ENCODE measurements at regions not wholly inside any gene's neighbourhood (a gene's known extent, or its start where the extent isn't known, plus 50 kb on each side); places are given as distances from the start of the nearest gene placed in this dataset.

DNA sequence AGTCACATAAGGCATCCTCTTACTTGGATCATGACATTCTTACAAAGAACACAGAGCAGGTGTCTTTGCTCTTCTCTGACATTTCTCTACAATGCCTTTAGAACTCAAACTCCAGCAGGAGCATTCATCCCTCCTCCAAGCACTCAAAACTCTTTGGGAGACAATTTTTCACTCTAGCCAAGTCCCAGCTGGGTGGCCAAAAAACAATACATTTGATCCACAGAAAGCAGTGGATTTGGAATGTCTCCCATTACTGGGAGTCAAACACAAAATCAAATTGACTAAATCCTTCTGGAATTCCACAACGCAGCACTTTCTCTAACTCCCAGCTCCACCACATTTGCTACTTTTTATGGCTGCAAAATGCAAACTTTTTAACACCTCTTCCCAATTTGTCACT, 108.6 kb upstream of the VGLL2 start:
- no peak for TF ChIP-seq POLR2A (IDR thresholded peaks at IDR 0.05)
- TF ChIP-seq, protein P1, sequence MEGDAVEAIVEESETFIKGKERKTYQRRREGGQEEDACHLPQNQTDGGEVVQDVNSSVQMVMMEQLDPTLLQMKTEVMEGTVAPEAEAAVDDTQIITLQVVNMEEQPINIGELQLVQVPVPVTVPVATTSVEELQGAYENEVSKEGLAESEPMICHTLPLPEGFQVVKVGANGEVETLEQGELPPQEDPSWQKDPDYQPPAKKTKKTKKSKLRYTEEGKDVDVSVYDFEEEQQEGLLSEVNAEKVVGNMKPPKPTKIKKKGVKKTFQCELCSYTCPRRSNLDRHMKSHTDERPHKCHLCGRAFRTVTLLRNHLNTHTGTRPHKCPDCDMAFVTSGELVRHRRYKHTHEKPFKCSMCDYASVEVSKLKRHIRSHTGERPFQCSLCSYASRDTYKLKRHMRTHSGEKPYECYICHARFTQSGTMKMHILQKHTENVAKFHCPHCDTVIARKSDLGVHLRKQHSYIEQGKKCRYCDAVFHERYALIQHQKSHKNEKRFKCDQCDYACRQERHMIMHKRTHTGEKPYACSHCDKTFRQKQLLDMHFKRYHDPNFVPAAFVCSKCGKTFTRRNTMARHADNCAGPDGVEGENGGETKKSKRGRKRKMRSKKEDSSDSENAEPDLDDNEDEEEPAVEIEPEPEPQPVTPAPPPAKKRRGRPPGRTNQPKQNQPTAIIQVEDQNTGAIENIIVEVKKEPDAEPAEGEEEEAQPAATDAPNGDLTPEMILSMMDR (IDR thresholded peaks at IDR 0.05), result no peak

Data from heart left ventricle (tissue), 13 donors.